ENCODE measurements at regions not wholly inside any gene's neighbourhood (a gene's known extent, or its start where the extent isn't known, plus 50 kb on each side); places are given as distances from the start of the nearest gene placed in this dataset.
"Not testable (repeated sequence)": the region's sequence is repeated elsewhere in the genome, so short reads cannot be mapped to it uniquely, and the experiment has no call there.

GRCh38 chr18:70709720-70710119 is 420.9 kb downstream of the SOCS6 start:
- DNase-seq = no peak

- DNase-seq = no peak
Measured at GRCh38 chr18:70709144-70709543, 420.3 kb downstream of the SOCS6 start.

GRCh38 chr18:70705831-70706416 is 417.1 kb downstream of the SOCS6 start:
- DNase-seq = no peak

GRCh38 chr18:70700496-70700895 is 411.7 kb downstream of the SOCS6 start:
- no peak for DNase-seq

- DNase-seq = no peak
Measured at GRCh38 chr18:70698574-70698973, 409.7 kb downstream of the SOCS6 start.

- DNase-seq = no peak
Measured at GRCh38 chr18:70693246-70693645, 404.4 kb downstream of the SOCS6 start.

GRCh38 chr18:70689765-70690164 is 400.9 kb downstream of the SOCS6 start:
- not testable (repeated sequence) for DNase-seq

GRCh38 chr18:70688286-70688685 is 399.4 kb downstream of the SOCS6 start:
- DNase-seq = no peak

- no peak for DNase-seq
Measured at GRCh38 chr18:70684821-70685220, 396.0 kb downstream of the SOCS6 start.

- DNase-seq = no peak
Measured at GRCh38 chr18:70683263-70683662, 394.4 kb downstream of the SOCS6 start.

- DNase-seq = no peak
Measured at GRCh38 chr18:70674896-70675295, 386.1 kb downstream of the SOCS6 start.

GRCh38 chr18:70673831-70674230 is 385.0 kb downstream of the SOCS6 start:
- no peak for DNase-seq

- DNase-seq = no peak
Measured at GRCh38 chr18:70672581-70672980, 383.7 kb downstream of the SOCS6 start.

- DNase-seq = no peak
Measured at GRCh38 chr18:70671889-70672565, 383.2 kb downstream of the SOCS6 start.

GRCh38 chr18:70666936-70667335 is 378.1 kb downstream of the SOCS6 start:
- DNase-seq = no peak

- no peak for DNase-seq
Measured at GRCh38 chr18:70663141-70663540, 374.3 kb downstream of the SOCS6 start.

- DNase-seq = no peak
Measured at GRCh38 chr18:70662588-70662987, 373.7 kb downstream of the SOCS6 start.

- no peak for DNase-seq
Measured at GRCh38 chr18:70659036-70659925, 370.4 kb downstream of the SOCS6 start.

- no peak for DNase-seq
Measured at GRCh38 chr18:70653671-70654070, 364.8 kb downstream of the SOCS6 start.

- DNase-seq = no peak
Measured at GRCh38 chr18:70650878-70651277, 362.0 kb downstream of the SOCS6 start.

- no peak for DNase-seq
Measured at GRCh38 chr18:70649683-70650082, 360.8 kb downstream of the SOCS6 start.

GRCh38 chr18:70645971-70646370 is 357.1 kb downstream of the SOCS6 start:
- no peak for DNase-seq

- no peak for DNase-seq
Measured at GRCh38 chr18:70643812-70644211, 355.0 kb downstream of the SOCS6 start.
